KMS-11 (cell line): ENCODE measurements at regions not wholly inside any gene's neighbourhood (a gene's known extent, or its start where the extent isn't known, plus 50 kb on each side); places are given as distances from the start of the nearest gene placed in this dataset.
"Not testable (repeated sequence)": the region's sequence is repeated elsewhere in the genome, so short reads cannot be mapped to it uniquely, and the experiment has no call there.

Experiments used
- H2AFZ ChIP-seq: fragments of 200-600 bp; sonication (generic); 2 replicates; pipeline ENCODE4 v1.6.1; 2016; ENCODE audit warnings: antibody characterized with exemption, mixed run types, low read depth
- H3K27ac ChIP-seq: fragments of 200-600 bp; sonication (generic); 2 replicates; pipeline ENCODE4 v1.6.1; 2016; ENCODE audit warnings: mild to moderate bottlenecking, mixed run types
- H3K27me3 ChIP-seq: fragments of 200-600 bp; sonication (generic); 2 replicates; pipeline ENCODE4 v1.6.1; 2017; ENCODE audit warnings: mild to moderate bottlenecking, low read depth, mixed run types, moderate library complexity; ENCODE audit not compliant: insufficient read depth
- H3K36me3 ChIP-seq: fragments of 200-600 bp; sonication (generic); 2 replicates; pipeline ENCODE4 v1.6.1; 2017; ENCODE audit warnings: mild to moderate bottlenecking, mixed run types; ENCODE audit not compliant: insufficient read depth
- H3K4me1 ChIP-seq: fragments of 200-600 bp; sonication (generic); 2 replicates; pipeline ENCODE4 v1.6.1; 2016; ENCODE audit warnings: mild to moderate bottlenecking, low read depth, mixed run types; ENCODE audit not compliant: poor library complexity, severe bottlenecking
- H3K4me2 ChIP-seq: fragments of 200-600 bp; sonication (generic); 2 replicates; pipeline ENCODE4 v1.7.0; 2016; ENCODE audit warnings: mild to moderate bottlenecking, mixed run types
- H3K4me3 ChIP-seq: fragments of 200-600 bp; sonication (generic); IDR thresholded peaks from 2 replicates; pipeline ENCODE4 v1.6.1; 2017; ENCODE audit warnings: low read depth, low read length, mixed read lengths; ENCODE audit not compliant: insufficient read depth
- H3K79me2 ChIP-seq: fragments of 200-600 bp; sonication (generic); 2 replicates; pipeline ENCODE4 v1.6.1; 2016; ENCODE audit warnings: low read depth, mixed run types; ENCODE audit not compliant: insufficient read depth
- H3K9ac ChIP-seq: fragments of 200-600 bp; sonication (generic); 2 replicates; pipeline ENCODE4 v1.6.1; 2016; ENCODE audit warnings: mild to moderate bottlenecking, mixed run types
- H4K20me1 ChIP-seq: fragments of 200-600 bp; sonication (generic); 2 replicates; pipeline ENCODE4 v1.6.1; 2016; ENCODE audit warnings: mild to moderate bottlenecking, mixed run types; ENCODE audit not compliant: insufficient read depth
- TF ChIP-seq, protein P1 (sequence below): fragments of 200-600 bp; sonication (generic); conservative IDR thresholded peaks from 2 replicates; pipeline ENCODE4 v1.6.1; 2017; ENCODE audit warnings: low read depth, mild to moderate bottlenecking, antibody characterized with exemption, low read length, moderate library complexity, mixed read lengths

DNA sequence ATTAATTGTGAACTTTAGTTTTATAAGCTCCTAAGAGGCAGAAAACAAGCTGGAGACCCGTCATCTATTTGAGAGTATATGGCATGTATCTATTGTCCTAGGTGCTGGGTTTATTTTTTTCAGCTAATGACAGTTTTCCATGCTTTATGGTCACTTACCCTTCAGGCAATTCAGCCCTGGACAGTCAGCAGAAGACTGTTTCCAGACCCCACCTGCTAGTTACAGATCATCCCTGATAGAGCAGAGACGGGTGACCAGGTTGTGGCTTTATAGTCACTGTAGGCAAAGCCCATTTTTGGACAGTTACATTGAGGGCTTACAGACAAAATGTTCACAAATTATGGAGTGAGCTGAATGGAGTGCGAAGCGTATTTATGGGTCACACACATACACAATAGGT is 1227.5 kb downstream of the FOXD4L5 start:
- no peak overlapping the region for H3K4me2 ChIP-seq
- H3K36me3 ChIP-seq: no peaks in the 10 kb centered on the region
- TF ChIP-seq, protein P1, sequence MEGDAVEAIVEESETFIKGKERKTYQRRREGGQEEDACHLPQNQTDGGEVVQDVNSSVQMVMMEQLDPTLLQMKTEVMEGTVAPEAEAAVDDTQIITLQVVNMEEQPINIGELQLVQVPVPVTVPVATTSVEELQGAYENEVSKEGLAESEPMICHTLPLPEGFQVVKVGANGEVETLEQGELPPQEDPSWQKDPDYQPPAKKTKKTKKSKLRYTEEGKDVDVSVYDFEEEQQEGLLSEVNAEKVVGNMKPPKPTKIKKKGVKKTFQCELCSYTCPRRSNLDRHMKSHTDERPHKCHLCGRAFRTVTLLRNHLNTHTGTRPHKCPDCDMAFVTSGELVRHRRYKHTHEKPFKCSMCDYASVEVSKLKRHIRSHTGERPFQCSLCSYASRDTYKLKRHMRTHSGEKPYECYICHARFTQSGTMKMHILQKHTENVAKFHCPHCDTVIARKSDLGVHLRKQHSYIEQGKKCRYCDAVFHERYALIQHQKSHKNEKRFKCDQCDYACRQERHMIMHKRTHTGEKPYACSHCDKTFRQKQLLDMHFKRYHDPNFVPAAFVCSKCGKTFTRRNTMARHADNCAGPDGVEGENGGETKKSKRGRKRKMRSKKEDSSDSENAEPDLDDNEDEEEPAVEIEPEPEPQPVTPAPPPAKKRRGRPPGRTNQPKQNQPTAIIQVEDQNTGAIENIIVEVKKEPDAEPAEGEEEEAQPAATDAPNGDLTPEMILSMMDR: no peak
- no peaks in the 10 kb centered on the region for H3K27me3 ChIP-seq
- no peaks in the 10 kb centered on the region for H3K4me1 ChIP-seq
- no peak overlapping the region for H3K27ac ChIP-seq
- no peak overlapping the region for H3K9ac ChIP-seq
- no peaks in the 10 kb centered on the region for H3K79me2 ChIP-seq
- H3K4me3 ChIP-seq: no peak overlapping the region
- no peaks in the 10 kb centered on the region for H4K20me1 ChIP-seq
- no peak overlapping the region for H2AFZ ChIP-seq

DNA sequence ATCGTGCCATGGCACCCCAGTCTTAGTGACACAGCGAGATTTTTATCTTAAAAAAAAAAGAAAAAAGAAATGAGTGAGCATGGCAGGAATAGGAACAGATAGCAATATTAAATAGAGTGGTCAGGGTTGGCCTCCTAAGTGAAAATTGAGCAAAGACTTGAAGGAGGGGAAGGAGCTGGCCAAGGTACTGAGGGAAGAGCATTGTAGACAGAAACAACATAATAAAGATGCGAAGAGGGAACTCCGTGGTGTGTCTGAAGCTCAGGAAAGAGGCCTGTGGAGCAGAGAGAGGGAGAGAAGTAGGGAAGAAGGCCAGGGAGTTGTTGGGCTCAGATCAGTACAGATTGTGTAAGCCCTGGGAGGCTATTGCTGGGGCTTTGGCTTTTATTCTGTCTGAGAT is 1256.1 kb downstream of the FOXD4L5 start:
- H2AFZ ChIP-seq, H3K27ac ChIP-seq, H3K4me2 ChIP-seq, H4K20me1 ChIP-seq, H3K9ac ChIP-seq, H3K4me1 ChIP-seq, H3K27me3 ChIP-seq, H3K79me2 ChIP-seq, H3K36me3 ChIP-seq, H3K4me3 ChIP-seq: not testable (repeated sequence)

DNA sequence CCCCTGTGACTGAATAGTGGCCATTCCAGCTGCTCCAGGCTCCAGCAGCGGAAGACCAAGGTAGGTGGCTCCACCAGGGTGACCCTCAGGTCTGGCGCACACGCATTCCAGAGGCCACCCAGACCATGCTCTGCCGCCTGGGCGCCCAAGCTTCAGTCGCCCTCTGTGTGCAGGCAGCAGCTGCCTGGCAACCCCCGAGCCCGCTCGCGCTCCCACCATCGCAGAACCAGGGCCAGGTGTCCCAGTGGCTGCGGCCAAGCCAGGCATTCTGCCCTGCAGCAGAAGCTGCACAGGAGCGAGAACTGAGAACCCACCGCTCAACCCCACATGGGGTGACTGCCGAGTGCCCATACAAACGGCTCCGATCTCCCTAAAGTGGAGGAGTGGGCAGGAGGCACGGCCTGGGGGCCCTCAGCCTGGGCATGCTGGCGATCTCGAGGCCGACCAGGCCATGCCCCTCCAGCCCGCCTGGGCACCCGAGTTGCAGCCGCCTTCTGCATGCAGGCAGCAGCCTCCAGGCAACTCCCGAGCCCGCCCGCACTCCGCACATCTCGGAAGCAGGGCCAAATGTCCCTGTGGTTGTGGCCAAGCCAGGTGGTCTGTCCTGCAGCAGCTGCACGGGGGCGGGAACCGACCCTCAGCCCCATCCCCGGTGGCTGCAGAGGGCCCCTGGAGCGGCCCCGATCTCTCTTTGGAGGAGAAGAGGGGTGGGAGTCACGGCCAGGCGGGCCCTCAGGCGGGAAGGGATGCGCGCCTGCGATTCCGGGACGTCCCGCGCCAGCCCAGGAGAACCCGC is 1264.1 kb downstream of the FOXD4L5 start:
- not testable (repeated sequence) for H3K9ac ChIP-seq, H3K79me2 ChIP-seq, H3K36me3 ChIP-seq, H3K4me3 ChIP-seq, H3K4me1 ChIP-seq, H3K4me2 ChIP-seq, H2AFZ ChIP-seq, H4K20me1 ChIP-seq, H3K27me3 ChIP-seq, H3K27ac ChIP-seq

DNA sequence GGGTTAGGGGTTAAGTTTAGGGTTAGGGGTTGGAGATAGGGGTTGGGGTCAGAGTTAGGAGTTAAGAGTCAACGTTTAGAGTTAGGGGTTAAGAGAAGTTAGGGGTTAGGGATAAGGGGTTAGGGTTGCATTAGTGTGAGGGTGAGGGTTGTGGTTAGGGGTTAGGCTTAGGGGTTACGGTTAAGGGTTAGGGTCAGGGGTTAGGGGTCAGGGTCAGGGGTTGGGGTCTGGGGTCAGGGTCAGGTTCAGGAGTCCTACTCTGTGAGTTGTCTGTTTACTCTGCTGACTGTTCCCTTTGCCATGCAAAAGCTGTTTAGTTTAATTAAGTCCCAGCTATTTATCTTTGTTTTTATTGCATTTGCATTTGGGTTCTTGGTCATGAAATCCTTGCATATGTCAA is 1267.3 kb downstream of the FOXD4L5 start:
- not testable (repeated sequence) for H3K36me3 ChIP-seq, H4K20me1 ChIP-seq, H3K79me2 ChIP-seq, H3K27me3 ChIP-seq, H3K4me1 ChIP-seq, H3K9ac ChIP-seq, H2AFZ ChIP-seq, H3K4me3 ChIP-seq, H3K27ac ChIP-seq, H3K4me2 ChIP-seq

DNA sequence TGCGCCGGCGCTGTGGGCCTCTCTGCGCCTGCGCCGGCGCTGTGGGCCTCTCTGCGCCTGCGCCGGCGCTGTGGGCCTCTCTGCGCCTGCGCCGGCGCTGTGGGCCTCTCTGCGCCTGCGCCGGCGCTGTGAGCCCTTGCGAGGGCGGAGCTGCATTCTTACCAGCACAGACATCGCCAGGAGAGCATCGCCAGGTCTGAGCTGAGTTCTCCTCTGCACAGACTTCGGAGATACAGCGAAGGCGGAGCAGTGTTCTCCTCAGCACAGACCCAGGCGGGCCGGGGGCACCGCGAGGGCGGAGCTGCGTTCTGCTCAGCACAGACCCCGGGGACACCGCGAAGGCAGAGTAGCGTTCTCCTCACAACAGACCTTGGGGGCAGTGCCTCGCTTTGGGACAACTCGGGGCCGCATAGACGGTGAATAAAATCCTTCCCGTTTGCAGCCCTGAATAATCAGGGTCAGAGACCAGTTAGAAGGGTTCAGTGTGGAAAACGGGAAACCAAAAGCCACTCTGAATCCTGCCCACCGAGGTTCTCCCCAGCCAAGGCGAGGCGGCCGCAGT is 1268.1 kb downstream of the FOXD4L5 start:
- H3K36me3 ChIP-seq, H3K27ac ChIP-seq, H3K4me3 ChIP-seq, H3K79me2 ChIP-seq, H2AFZ ChIP-seq, H4K20me1 ChIP-seq, H3K9ac ChIP-seq, H3K4me1 ChIP-seq, H3K27me3 ChIP-seq, H3K4me2 ChIP-seq: not testable (repeated sequence)

DNA sequence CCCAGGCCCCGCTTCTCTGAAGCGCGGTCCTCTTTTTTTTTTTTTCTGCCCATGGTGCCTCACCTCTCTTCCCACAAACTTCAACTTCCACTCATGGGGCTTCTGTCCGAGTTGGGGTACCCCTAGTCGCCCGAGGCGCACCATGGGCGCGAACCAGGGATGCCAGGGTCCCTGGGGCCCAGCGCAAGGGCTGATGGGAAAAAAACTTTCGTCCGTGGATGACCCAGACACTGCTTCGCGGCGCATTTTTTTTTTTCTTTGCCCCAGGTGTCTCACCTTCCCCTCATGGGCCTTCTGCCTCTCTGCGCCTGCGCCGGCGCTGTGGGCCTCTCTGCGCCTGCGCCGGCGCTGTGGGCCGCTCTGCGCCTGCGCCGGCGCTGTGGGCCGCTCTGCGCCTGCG is 1268.8 kb downstream of the FOXD4L5 start:
- H3K4me1 ChIP-seq, H3K27ac ChIP-seq, H2AFZ ChIP-seq, H3K9ac ChIP-seq, H3K36me3 ChIP-seq, H3K4me2 ChIP-seq, H3K4me3 ChIP-seq, H3K79me2 ChIP-seq, H4K20me1 ChIP-seq, H3K27me3 ChIP-seq: not testable (repeated sequence)

DNA sequence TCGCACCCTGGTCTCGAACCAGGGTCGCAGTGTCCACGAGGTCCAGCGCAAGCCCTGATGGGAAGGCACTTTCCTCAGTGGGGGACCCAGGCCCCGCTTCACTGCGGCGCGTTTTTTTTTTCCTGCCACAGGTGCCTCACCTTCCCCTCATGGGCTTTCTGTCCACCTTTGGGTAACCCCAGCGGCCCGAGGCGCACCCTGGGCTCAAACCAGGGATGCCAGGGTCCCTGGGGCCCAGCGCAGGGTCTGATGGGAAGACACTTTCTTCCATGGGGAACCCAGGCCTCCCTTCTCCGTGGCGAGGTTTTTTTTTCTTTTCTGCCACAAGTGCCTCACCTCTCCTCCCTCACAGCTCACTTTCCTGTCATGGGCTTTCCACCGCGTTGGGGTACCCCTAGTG is 1269.9 kb downstream of the FOXD4L5 start:
- TF ChIP-seq, protein P1: no peak
- Histone ChIP-seq H3K9ac (no peak overlapping the region), H2AFZ (no peak overlapping the region)

DNA sequence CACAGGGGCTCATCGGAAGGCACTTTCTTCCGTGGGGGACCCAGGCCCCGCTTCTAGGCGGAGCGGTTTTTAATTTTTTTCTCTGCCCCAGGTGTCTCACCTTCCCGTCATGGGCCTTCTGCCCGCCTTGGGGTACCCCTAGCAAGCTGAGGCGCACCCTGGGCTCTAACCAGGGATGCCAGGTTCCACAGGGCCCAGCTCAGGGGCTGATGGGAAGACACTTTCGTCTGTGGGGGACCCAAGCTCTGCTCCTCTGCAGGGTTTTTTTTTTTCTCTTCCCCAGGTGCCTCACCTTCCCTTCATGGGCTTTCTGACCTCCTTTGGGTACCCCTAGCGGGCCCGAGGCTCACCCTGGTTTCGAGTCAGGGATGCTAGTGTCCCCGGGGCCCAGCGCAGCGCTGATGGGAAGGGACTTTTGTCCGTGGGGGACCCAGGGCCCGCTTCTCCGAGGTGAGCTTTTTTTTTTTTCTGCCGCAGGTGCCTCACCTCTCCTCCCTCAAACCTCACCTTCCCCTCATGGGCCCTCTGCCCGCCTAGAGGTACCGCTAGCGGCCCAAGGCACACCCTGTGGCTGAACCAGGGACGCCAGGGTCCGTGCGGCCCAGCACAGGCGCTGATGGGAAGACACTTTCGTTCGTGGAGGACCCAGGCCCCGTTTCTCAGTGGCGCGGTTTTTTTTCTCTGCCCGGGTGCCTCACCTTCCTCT is 1270.5 kb downstream of the FOXD4L5 start:
- not testable (repeated sequence) for H3K4me2 ChIP-seq, H4K20me1 ChIP-seq, H3K36me3 ChIP-seq, H3K27ac ChIP-seq, H3K79me2 ChIP-seq, H2AFZ ChIP-seq, H3K4me3 ChIP-seq, H3K4me1 ChIP-seq, H3K27me3 ChIP-seq, H3K9ac ChIP-seq

More for the DNA sequence above, 1269.9 kb downstream of the FOXD4L5 start:
- Histone ChIP-seq H3K4me2 (no peak overlapping the region), H3K36me3 (no peaks in the 10 kb centered on the region), H3K27ac (no peak overlapping the region), H4K20me1 (no peaks in the 10 kb centered on the region), H3K4me1 (no peaks in the 10 kb centered on the region), H3K79me2 (no peaks in the 10 kb centered on the region), H3K4me3 (no peak overlapping the region), H3K27me3 (no peaks in the 10 kb centered on the region)
